SK-N-SH (cell line): ENCODE measurements at regions not wholly inside any gene's neighbourhood (a gene's known extent, or its start where the extent isn't known, plus 50 kb on each side); places are given as distances from the start of the nearest gene placed in this dataset.

ENCODE experiments used
- FOXM1 ChIP-seq: IDR thresholded peaks from 2 replicates; pipeline ENCODE4 v1.4.0; 2012; ENCODE audit warnings: low read depth, mild to moderate bottlenecking
- NFIC ChIP-seq: IDR thresholded peaks from 2 replicates; pipeline ENCODE4 v1.4.0; 2012; ENCODE audit warnings: borderline replicate concordance
- POLR2AphosphoS5 ChIP-seq: IDR thresholded peaks from 2 replicates; pipeline ENCODE4 v1.6.1; 2012; ENCODE audit warnings: low read depth, low read length
- SIN3A ChIP-seq: IDR thresholded peaks from 2 replicates; pipeline ENCODE4 v1.6.1; 2012; ENCODE audit warnings: low read depth, mild to moderate bottlenecking, low read length, moderate library complexity, borderline replicate concordance
- SMC3 ChIP-seq: IDR thresholded peaks from 2 replicates; pipeline ENCODE4 v1.6.1; 2012; ENCODE audit warnings: low read depth, low read length, improper control_type of control experiment
- TAF1 ChIP-seq: IDR thresholded peaks from 2 replicates; pipeline ENCODE4 v1.6.1; 2012; ENCODE audit warnings: low read depth, mild to moderate bottlenecking, low read length, moderate library complexity, borderline replicate concordance
- TF ChIP-seq, protein P1 (sequence below): IDR thresholded peaks from 2 replicates; pipeline ENCODE4 v1.4.0; 2012; ENCODE audit warnings: low read depth
- TF ChIP-seq, protein P2 (sequence below): fragments of 200-600 bp; sonication (generic); IDR thresholded peaks from 2 replicates; pipeline ENCODE4 v1.6.1; 2017; ENCODE audit warnings: antibody characterized with exemption, mild to moderate bottlenecking, moderate library complexity
- TF ChIP-seq, protein P3 (sequence below): IDR thresholded peaks from 2 replicates; pipeline ENCODE4; 2012

GRCh38 chr1:56426587-56427381, 152.6 kb downstream of the PLPP3 start:
- TF ChIP-seq, protein P1, sequence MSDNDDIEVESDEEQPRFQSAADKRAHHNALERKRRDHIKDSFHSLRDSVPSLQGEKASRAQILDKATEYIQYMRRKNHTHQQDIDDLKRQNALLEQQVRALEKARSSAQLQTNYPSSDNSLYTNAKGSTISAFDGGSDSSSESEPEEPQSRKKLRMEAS: no peak
- TF ChIP-seq, protein P2, sequence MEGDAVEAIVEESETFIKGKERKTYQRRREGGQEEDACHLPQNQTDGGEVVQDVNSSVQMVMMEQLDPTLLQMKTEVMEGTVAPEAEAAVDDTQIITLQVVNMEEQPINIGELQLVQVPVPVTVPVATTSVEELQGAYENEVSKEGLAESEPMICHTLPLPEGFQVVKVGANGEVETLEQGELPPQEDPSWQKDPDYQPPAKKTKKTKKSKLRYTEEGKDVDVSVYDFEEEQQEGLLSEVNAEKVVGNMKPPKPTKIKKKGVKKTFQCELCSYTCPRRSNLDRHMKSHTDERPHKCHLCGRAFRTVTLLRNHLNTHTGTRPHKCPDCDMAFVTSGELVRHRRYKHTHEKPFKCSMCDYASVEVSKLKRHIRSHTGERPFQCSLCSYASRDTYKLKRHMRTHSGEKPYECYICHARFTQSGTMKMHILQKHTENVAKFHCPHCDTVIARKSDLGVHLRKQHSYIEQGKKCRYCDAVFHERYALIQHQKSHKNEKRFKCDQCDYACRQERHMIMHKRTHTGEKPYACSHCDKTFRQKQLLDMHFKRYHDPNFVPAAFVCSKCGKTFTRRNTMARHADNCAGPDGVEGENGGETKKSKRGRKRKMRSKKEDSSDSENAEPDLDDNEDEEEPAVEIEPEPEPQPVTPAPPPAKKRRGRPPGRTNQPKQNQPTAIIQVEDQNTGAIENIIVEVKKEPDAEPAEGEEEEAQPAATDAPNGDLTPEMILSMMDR: no peak
- TF ChIP-seq POLR2AphosphoS5 (no peak), SMC3 (no peak), TAF1 (no peak), SIN3A (no peak), NFIC (no peak), FOXM1 (no peak)
- TF ChIP-seq, protein P3, sequence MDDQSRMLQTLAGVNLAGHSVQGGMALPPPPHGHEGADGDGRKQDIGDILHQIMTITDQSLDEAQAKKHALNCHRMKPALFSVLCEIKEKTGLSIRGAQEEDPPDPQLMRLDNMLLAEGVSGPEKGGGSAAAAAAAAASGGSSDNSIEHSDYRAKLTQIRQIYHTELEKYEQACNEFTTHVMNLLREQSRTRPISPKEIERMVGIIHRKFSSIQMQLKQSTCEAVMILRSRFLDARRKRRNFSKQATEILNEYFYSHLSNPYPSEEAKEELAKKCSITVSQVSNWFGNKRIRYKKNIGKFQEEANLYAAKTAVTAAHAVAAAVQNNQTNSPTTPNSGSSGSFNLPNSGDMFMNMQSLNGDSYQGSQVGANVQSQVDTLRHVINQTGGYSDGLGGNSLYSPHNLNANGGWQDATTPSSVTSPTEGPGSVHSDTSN: no peak
